SU-DHL-6 (cell line): ENCODE measurements at regions not wholly inside any gene's neighbourhood (a gene's known extent, or its start where the extent isn't known, plus 50 kb on each side); places are given as distances from the start of the nearest gene placed in this dataset.

Source experiments
- H2AFZ ChIP-seq: fragments of 200-600 bp; sonication (generic); 2 replicates; pipeline ENCODE4 v1.6.1; 2014; ENCODE audit warnings: low read depth, mild to moderate bottlenecking, moderate library complexity, mixed read lengths, antibody characterized with exemption, low read length; ENCODE audit not compliant: severe bottlenecking
- H3F3A ChIP-seq: fragments of 200-600 bp; shearing (Covaris generic); 2 replicates; pipeline ENCODE4 v1.6.0; 2016; ENCODE audit warnings: antibody characterized with exemption, mild to moderate bottlenecking; ENCODE audit not compliant: insufficient read depth
- H3K27ac ChIP-seq: fragments of 200-600 bp; sonication (generic); 2 replicates; pipeline ENCODE4 v1.5.1; 2016; ENCODE audit warnings: low read depth, mild to moderate bottlenecking, low read length, moderate library complexity, mixed read lengths
- H3K27me3 ChIP-seq: fragments of 200-600 bp; sonication (generic), shearing (Covaris generic); 2 replicates; pipeline ENCODE4 v1.6.0; 2014; ENCODE audit warnings: mild to moderate bottlenecking, low read length
- H3K36me3 ChIP-seq: fragments of 200-600 bp; sonication (generic); 2 replicates; pipeline ENCODE4 v1.6.1; 2014; ENCODE audit warnings: mild to moderate bottlenecking, low read length, mixed read lengths
- H3K4me2 ChIP-seq: fragments of 300-600, 200-600 bp; shearing (Covaris generic), sonication (generic); 2 replicates; pipeline ENCODE4 v1.6.0; 2014; ENCODE audit warnings: low read length, low read depth, mild to moderate bottlenecking; ENCODE audit not compliant: poor library complexity, severe bottlenecking
- H3K4me3 ChIP-seq: fragments of 200-600 bp; sonication (generic); 2 replicates; pipeline ENCODE4 v1.5.1; 2014; ENCODE audit warnings: antibody characterized with exemption, low read length, mild to moderate bottlenecking, mixed read lengths; ENCODE audit not compliant: insufficient read depth, poor library complexity, severe bottlenecking
- H3K79me2 ChIP-seq: fragments of 200-600 bp; sonication (generic); 2 replicates; pipeline ENCODE4 v1.6.1; 2014; ENCODE audit warnings: mild to moderate bottlenecking, low read length, moderate library complexity; ENCODE audit not compliant: insufficient read depth
- H3K9ac ChIP-seq: fragments of 200-600 bp; sonication (generic); 2 replicates; pipeline ENCODE4 v1.7.0; 2014; ENCODE audit warnings: mild to moderate bottlenecking, low read length
- H3K9me2 ChIP-seq: fragments of 200-600 bp; sonication (generic); replicated peaks from 2 replicates; pipeline ENCODE4 v1.6.1; 2014; ENCODE audit warnings: low read length; ENCODE audit not compliant: insufficient read depth
- H3K9me3 ChIP-seq: fragments of 200-600 bp; sonication (generic); 2 replicates; pipeline ENCODE4 v1.6.1; 2014; ENCODE audit warnings: low read length, mixed read lengths; ENCODE audit not compliant: insufficient read depth
- H4K20me1 ChIP-seq: fragments of 200-600 bp; sonication (generic); 2 replicates; pipeline ENCODE4 v1.6.1; 2014; ENCODE audit warnings: low read depth, mild to moderate bottlenecking, antibody characterized with exemption, low read length, moderate library complexity, mixed read lengths
- EZH2phosphoT487 ChIP-seq: fragments of 200-600 bp; sonication (generic), shearing (Covaris generic); conservative IDR thresholded peaks from 2 replicates; pipeline ENCODE4 v1.6.1; 2018; ENCODE audit warnings: mild to moderate bottlenecking, antibody characterized with exemption, low read length, moderate library complexity, mixed read lengths
- TF ChIP-seq, protein P1 (sequence below): fragments of 200-600 bp; sonication (generic); IDR thresholded peaks from one replicate; pipeline ENCODE4 v1.5.1; 2017; ENCODE audit warnings: antibody characterized with exemption, mild to moderate bottlenecking, low read length, moderate library complexity; ENCODE audit not compliant: insufficient read depth, poor library complexity, severe bottlenecking

DNA sequence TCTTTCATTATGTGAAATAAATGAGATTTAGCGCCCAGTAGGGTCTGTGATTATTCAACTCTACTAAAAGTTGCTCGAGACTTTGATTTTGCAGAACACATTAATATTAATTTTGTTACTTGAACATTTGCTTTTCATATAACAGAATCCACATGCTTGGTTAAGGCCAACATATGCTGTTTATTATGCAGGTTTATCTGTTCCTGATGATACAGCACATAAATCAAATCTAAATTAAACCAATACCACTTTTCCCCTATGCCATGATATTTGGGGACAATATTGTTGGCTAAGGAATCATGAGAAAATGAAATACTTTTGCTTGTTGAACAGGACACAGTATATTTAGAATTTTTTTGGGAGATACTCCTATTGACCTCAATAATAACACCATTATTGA, 291.1 kb downstream of the USP25 start:
- H3K79me2 ChIP-seq, result no peaks in the 10 kb centered on the region
- no peaks in the 10 kb centered on the region for H3K9me2 ChIP-seq
- no peaks in the 10 kb centered on the region for H3K27me3 ChIP-seq
- no peaks in the 10 kb centered on the region for H3F3A ChIP-seq
- TF ChIP-seq, protein P1, sequence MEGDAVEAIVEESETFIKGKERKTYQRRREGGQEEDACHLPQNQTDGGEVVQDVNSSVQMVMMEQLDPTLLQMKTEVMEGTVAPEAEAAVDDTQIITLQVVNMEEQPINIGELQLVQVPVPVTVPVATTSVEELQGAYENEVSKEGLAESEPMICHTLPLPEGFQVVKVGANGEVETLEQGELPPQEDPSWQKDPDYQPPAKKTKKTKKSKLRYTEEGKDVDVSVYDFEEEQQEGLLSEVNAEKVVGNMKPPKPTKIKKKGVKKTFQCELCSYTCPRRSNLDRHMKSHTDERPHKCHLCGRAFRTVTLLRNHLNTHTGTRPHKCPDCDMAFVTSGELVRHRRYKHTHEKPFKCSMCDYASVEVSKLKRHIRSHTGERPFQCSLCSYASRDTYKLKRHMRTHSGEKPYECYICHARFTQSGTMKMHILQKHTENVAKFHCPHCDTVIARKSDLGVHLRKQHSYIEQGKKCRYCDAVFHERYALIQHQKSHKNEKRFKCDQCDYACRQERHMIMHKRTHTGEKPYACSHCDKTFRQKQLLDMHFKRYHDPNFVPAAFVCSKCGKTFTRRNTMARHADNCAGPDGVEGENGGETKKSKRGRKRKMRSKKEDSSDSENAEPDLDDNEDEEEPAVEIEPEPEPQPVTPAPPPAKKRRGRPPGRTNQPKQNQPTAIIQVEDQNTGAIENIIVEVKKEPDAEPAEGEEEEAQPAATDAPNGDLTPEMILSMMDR, result no peak
- TF ChIP-seq EZH2phosphoT487, result no peak
- H3K27ac ChIP-seq, result no peak overlapping the region
- no peaks in the 10 kb centered on the region for H4K20me1 ChIP-seq
- H3K4me3 ChIP-seq, result no peak overlapping the region
- no peaks in the 10 kb centered on the region for H3K36me3 ChIP-seq
- H2AFZ ChIP-seq, result no peak overlapping the region
- H3K4me2 ChIP-seq, result no peak overlapping the region
- no peak overlapping the region for H3K9ac ChIP-seq
- no peaks in the 10 kb centered on the region for H3K9me3 ChIP-seq

DNA sequence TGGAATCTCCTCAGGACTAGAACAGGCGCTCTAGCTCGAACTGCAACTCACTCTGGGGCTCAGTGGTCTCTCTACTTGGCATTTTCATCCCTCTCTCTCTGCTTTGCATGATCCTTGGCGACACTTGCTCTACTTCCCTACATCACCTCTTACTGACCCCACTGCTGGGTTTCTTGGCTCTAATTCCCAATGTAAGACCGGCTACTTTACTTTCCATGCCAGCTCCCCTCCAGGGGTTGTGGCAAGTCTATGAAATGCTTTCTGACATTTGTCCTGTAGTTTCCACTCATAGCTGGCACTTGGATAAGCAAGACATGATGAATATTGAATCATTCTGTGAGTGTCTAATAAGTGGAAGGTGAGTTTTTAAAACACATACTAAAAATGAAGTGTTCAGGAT, 292.3 kb downstream of the USP25 start:
- Histone ChIP-seq H3K4me2 (no peak overlapping the region), H3K79me2 (no peaks in the 10 kb centered on the region), H3K27me3 (no peaks in the 10 kb centered on the region), H3F3A (no peaks in the 10 kb centered on the region), H2AFZ (no peak overlapping the region), H3K9ac (no peak overlapping the region), H3K36me3 (no peaks in the 10 kb centered on the region), H4K20me1 (no peaks in the 10 kb centered on the region), H3K27ac (no peak overlapping the region), H3K9me2 (no peaks in the 10 kb centered on the region), H3K9me3 (no peaks in the 10 kb centered on the region), H3K4me3 (no peak overlapping the region)
- TF ChIP-seq EZH2phosphoT487, result no peak
- TF ChIP-seq, protein P1, result no peak

DNA sequence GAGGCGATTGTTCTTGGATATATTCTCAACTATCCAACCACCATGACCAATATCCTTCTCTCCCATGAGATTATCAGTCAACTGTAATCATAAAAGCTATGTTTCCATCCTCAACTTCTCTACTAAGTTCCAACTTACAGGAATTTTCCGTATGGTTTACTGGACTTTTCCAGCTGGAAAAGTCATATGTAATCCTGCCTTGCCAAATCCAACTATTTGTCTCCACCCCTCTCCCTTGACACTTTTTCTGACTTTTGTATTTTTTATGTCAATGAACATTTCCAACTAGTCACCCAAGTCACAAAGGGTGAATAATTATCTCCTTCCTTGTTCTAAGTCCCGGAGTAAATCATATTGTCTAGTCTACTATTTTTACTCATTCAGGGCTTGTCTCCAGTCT, 293.1 kb downstream of the USP25 start:
- Histone ChIP-seq H3K27ac (no peak overlapping the region), H3F3A (no peaks in the 10 kb centered on the region), H3K36me3 (no peaks in the 10 kb centered on the region), H3K9me2 (no peaks in the 10 kb centered on the region), H3K9me3 (no peaks in the 10 kb centered on the region), H3K79me2 (no peaks in the 10 kb centered on the region), H3K27me3 (no peaks in the 10 kb centered on the region), H3K4me2 (no peak overlapping the region), H2AFZ (no peak overlapping the region), H3K4me3 (no peak overlapping the region), H3K9ac (no peak overlapping the region), H4K20me1 (no peaks in the 10 kb centered on the region)
- no peak for TF ChIP-seq EZH2phosphoT487
- TF ChIP-seq, protein P1, result no peak
